Calu3 (cell line): ENCODE measurements at regions not wholly inside any gene's neighbourhood (a gene's known extent, or its start where the extent isn't known, plus 50 kb on each side); places are given as distances from the start of the nearest gene placed in this dataset.

Experiments
- BruUV-seq: library from RNA; stranded (reverse); fragments of 400-500 nt; replicated peaks from 2 replicates; lab custom pipeline; 2021; lab: Mats Ljungman, UMichigan
- CTCF ChIA-PET: fragments of 300-600 bp; sonication (Branson Sonifier 250); formaldehyde crosslinking; loops from one replicate; lab custom pipeline; 2022; ENCODE audit warnings: antibody characterized with exemption; lab: Charles Lee
- DNase-seq: peaks from one replicate; pipeline ENCODE4 v3.0.0; 2022
- H3K27ac Mint-ChIP-seq: one replicate; pipeline ENCODE4 v1.8.0; 2022; ENCODE audit warnings: mixed read lengths; ENCODE audit not compliant: unreplicated experiment
- H3K27me3 Mint-ChIP-seq: one replicate; pipeline ENCODE4 v1.8.0; 2022; ENCODE audit warnings: mixed read lengths; ENCODE audit not compliant: unreplicated experiment
- H3K36me3 Mint-ChIP-seq: one replicate; pipeline ENCODE4 v1.8.0; 2022; ENCODE audit warnings: mild to moderate bottlenecking, moderate library complexity, mixed read lengths; ENCODE audit not compliant: insufficient read depth, unreplicated experiment
- H3K4me1 Mint-ChIP-seq: one replicate; pipeline ENCODE4 v1.8.0; 2022; ENCODE audit warnings: mild to moderate bottlenecking, low read depth, mixed read lengths; ENCODE audit not compliant: unreplicated experiment
- H3K4me3 Mint-ChIP-seq: one replicate; pipeline ENCODE4 v1.8.0; 2022; ENCODE audit warnings: mild to moderate bottlenecking, low read depth, moderate library complexity, mixed read lengths; ENCODE audit not compliant: unreplicated experiment
- H3K9me3 Mint-ChIP-seq: one replicate; pipeline ENCODE4 v1.8.0; 2022; ENCODE audit warnings: low read depth, mixed read lengths; ENCODE audit not compliant: unreplicated experiment
- intact Hi-C: fragments of 100-400 bp; cut with micrococcal nuclease; formaldehyde crosslinking; loops from one replicate; pipeline ENCODE4 v1.10.0; 2022; ENCODE audit not compliant: unreplicated experiment
- TF ChIP-seq, protein P1 (sequence below): fragments of 200-600 bp; IDR thresholded peaks from one replicate; pipeline ENCODE4 v1.8.0; 2022; ENCODE audit warnings: antibody characterized with exemption; ENCODE audit not compliant: unreplicated experiment

DNA sequence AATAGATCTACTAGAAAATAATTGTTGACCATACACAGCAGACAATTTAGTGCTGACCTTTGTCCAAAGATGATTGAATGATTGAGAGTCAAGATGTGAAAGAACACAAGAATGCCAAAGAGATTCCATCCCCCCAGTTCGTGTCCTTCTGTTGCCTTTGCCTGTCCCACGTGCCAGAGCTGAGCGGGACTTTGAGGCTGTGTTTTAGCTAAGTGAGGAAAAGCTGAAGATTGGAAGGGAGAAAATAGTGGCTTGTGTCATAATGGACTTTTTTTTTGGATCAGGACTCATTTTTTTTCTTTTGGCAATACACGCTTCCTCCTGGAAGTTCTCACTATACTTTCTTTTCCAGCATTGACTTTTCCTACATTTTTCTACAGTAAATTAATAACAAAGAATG lies 206.6 kb upstream of the MDFIC2 start:
- no peak for DNase-seq
- no TSS peak for BruUV-seq
- Mint-ChIP-seq H3K36me3 (no peaks in the 10 kb centered on the region), H3K4me3 (no peak overlapping the region), H3K9me3 (no peaks in the 10 kb centered on the region), H3K27me3 (no peaks in the 10 kb centered on the region), H3K27ac (no peak overlapping the region), H3K4me1 (no peaks in the 10 kb centered on the region)
- TF ChIP-seq, protein P1, sequence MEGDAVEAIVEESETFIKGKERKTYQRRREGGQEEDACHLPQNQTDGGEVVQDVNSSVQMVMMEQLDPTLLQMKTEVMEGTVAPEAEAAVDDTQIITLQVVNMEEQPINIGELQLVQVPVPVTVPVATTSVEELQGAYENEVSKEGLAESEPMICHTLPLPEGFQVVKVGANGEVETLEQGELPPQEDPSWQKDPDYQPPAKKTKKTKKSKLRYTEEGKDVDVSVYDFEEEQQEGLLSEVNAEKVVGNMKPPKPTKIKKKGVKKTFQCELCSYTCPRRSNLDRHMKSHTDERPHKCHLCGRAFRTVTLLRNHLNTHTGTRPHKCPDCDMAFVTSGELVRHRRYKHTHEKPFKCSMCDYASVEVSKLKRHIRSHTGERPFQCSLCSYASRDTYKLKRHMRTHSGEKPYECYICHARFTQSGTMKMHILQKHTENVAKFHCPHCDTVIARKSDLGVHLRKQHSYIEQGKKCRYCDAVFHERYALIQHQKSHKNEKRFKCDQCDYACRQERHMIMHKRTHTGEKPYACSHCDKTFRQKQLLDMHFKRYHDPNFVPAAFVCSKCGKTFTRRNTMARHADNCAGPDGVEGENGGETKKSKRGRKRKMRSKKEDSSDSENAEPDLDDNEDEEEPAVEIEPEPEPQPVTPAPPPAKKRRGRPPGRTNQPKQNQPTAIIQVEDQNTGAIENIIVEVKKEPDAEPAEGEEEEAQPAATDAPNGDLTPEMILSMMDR: no peak
- CTCF ChIA-PET: no interaction called here
- intact Hi-C loops: no loop called here

DNA sequence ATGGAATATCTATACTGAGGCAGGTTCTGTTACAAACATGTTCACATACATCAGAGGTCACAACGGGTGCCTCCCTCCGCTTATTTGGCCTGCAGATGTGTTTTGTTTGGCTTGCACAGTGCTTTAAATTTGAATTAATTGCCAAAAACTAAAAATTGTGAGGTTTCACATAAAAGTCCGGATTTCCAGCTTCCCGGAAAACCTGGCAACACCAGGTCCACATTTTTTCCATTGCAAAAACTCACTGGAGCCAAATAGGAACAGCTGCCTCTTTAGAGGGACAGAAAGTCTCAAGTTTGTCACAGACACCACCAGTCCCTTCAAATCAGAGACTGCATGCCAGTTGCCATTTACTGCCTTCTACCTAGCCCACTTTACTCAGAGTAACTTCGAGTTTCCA lies 205.9 kb upstream of the MDFIC2 start:
- H3K27me3 Mint-ChIP-seq: no peaks in the 10 kb centered on the region
- no peaks in the 10 kb centered on the region for H3K36me3 Mint-ChIP-seq
- TF ChIP-seq, protein P1: no peak
- no peaks in the 10 kb centered on the region for H3K9me3 Mint-ChIP-seq
- no peak for DNase-seq
- no peak overlapping the region for H3K4me3 Mint-ChIP-seq
- no peak overlapping the region for H3K27ac Mint-ChIP-seq
- intact Hi-C loops: no loop called here
- CTCF ChIA-PET: no interaction called here
- H3K4me1 Mint-ChIP-seq: no peaks in the 10 kb centered on the region
- BruUV-seq: no TSS peak

DNA sequence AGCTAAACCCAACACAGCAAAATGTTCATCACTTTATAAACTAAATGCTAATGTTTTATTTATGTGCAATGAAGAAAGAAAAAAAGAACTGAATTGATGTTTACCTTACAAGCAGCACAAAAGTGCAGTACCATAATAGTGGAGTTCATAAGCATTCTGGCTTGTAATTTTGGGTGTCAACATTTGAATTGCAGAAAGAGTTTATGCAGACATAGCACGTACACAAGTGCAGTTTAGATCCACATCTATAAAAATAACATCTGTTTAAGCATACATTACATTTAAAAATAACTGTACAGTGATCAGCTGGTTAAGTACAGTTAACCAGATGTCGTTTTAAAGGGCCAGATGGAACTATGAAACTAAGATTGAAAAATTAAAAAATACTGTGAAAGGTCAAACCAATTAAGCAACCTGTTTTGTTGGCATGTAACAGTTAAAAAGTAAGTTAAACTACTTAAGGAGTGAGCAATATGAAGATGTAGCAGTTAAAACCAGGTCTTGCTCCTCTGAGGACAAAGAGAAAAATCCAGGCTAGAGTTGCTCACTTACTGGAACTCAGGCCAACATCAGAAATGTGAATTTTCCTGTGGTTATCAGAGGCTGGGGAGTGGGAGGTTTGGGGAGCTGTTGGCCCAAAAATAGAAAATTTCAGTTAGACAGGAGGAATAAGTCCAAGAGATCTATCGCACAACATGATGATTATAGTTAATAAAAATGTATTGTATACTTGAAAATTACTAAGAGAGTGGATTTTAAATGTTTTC lies 204.9 kb upstream of the MDFIC2 start:
- H3K27ac Mint-ChIP-seq: no peak overlapping the region
- no TSS peak for BruUV-seq
- intact Hi-C loops: no loop called here
- no peaks in the 10 kb centered on the region for H3K27me3 Mint-ChIP-seq
- H3K9me3 Mint-ChIP-seq: no peaks in the 10 kb centered on the region
- no peaks in the 10 kb centered on the region for H3K4me1 Mint-ChIP-seq
- no peak for DNase-seq
- no peak overlapping the region for H3K4me3 Mint-ChIP-seq
- CTCF ChIA-PET: no interaction called here
- TF ChIP-seq, protein P1: no peak
- H3K36me3 Mint-ChIP-seq: no peaks in the 10 kb centered on the region

DNA sequence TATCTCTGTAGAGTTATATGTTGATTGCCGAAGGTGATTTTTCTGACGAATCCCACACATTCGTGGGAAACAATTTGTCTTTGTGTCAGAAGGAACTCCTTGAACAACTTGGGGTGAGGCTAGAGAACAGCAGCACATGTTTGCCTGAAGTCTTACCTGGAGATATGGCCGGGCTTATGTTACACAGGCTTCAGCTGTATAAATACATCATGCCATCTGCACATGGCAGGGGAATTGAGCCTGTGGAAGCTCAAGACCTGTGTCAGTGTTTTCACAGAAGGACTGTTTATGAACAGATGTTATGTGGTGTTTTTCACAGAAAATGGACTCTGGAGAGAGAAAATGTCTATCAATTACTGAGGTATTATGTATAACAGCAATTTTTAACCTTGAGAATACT lies 203.6 kb upstream of the MDFIC2 start:
- H3K4me3 Mint-ChIP-seq: no peak overlapping the region
- H3K9me3 Mint-ChIP-seq: no peaks in the 10 kb centered on the region
- no peaks in the 10 kb centered on the region for H3K27me3 Mint-ChIP-seq
- DNase-seq: no peak
- H3K36me3 Mint-ChIP-seq: no peaks in the 10 kb centered on the region
- no TSS peak for BruUV-seq
- no peaks in the 10 kb centered on the region for H3K4me1 Mint-ChIP-seq
- CTCF ChIA-PET: no interaction called here
- TF ChIP-seq, protein P1: no peak
- H3K27ac Mint-ChIP-seq: no peak overlapping the region
- intact Hi-C loops: no loop called here
